Caco-2 (cell line): ENCODE measurements at regions not wholly inside any gene's neighbourhood (a gene's known extent, or its start where the extent isn't known, plus 50 kb on each side); places are given as distances from the start of the nearest gene placed in this dataset.

Experiments
- BruUV-seq: library from RNA; stranded (reverse); fragments of 400-500 nt; replicated peaks from 2 replicates; lab custom pipeline; 2021; lab: Mats Ljungman, UMichigan
- CTCF ChIA-PET: fragments of 300-600 bp; sonication (Branson Sonifier 250); formaldehyde crosslinking; loops from one replicate; lab custom pipeline; 2022; ENCODE audit warnings: antibody characterized with exemption; lab: Charles Lee
- POLR2A ChIA-PET: fragments of 300-600 bp; sonication (Branson Sonifier 250); formaldehyde crosslinking; loops from one replicate; lab custom pipeline; 2022; ENCODE audit warnings: antibody characterized with exemption; lab: Charles Lee
- DNase-seq, 2 experiments: peaks; one replicate each; pipeline versions ENCODE4 v3.0.0 to v3.0.0-alpha.2; 2020 to 2022
- H3K27me3 ChIP-seq: replicated peaks from 2 replicates; pipeline ENCODE4 v1.6.0; 2011; ENCODE audit warnings: low read length; ENCODE audit not compliant: control insufficient read depth, insufficient read depth
- H3K36me3 ChIP-seq: 2 replicates; pipeline ENCODE4 v1.5.1; 2011; ENCODE audit warnings: low read length; ENCODE audit not compliant: control insufficient read depth, insufficient read depth
- H3K4me1 ChIP-seq: fragments of 250-450 bp; sonication (Bioruptor Pico); 2 replicates; pipeline ENCODE4 v1.5.1; 2020; ENCODE audit warnings: mild to moderate bottlenecking
- H3K4me3 ChIP-seq: 2 replicates; pipeline ENCODE4 v1.5.1; 2011; ENCODE audit warnings: low read depth, mild to moderate bottlenecking, control low read depth, low read length
- H3K9me3 ChIP-seq: fragments of 250-450 bp; sonication (Bioruptor Pico); 2 replicates; pipeline ENCODE4 v1.5.1; 2020; ENCODE audit warnings: mild to moderate bottlenecking, moderate library complexity
- H3K27ac Mint-ChIP-seq: one replicate; pipeline ENCODE4 v1.8.0; 2022; ENCODE audit warnings: mixed read lengths; ENCODE audit not compliant: unreplicated experiment
- H3K27me3 Mint-ChIP-seq: one replicate; pipeline ENCODE4 v1.8.0; 2022; ENCODE audit warnings: mixed read lengths; ENCODE audit not compliant: insufficient read depth, unreplicated experiment
- H3K36me3 Mint-ChIP-seq: one replicate; pipeline ENCODE4 v1.8.0; 2022; ENCODE audit warnings: mild to moderate bottlenecking, mixed read lengths; ENCODE audit not compliant: insufficient read depth, unreplicated experiment
- H3K4me1 Mint-ChIP-seq: one replicate; pipeline ENCODE4 v1.8.0; 2022; ENCODE audit warnings: low read depth, mixed read lengths; ENCODE audit not compliant: unreplicated experiment
- H3K4me3 Mint-ChIP-seq: one replicate; pipeline ENCODE4 v1.8.0; 2022; ENCODE audit warnings: mild to moderate bottlenecking, moderate library complexity, mixed read lengths; ENCODE audit not compliant: unreplicated experiment
- H3K9me3 Mint-ChIP-seq: one replicate; pipeline ENCODE4 v1.8.0; 2022; ENCODE audit warnings: mixed read lengths; ENCODE audit not compliant: unreplicated experiment
- CTCF ChIP-seq, 2 experiments: fragments of 200-600 bp in 1 of 2; IDR thresholded peaks; 1 replicate in 1 of 2; 2 replicates in 1 of 2; pipeline versions ENCODE4 v1.5.1 to v1.8.0; 2011 to 2022; ENCODE audit warnings: antibody characterized with exemption in 1 of 2, control low read depth in 1 of 2, inconsistent platforms in 1 of 2, low read depth in 1 of 2, low read length in 1 of 2, mild to moderate bottlenecking in 1 of 2, moderate library complexity in 1 of 2; ENCODE audit not compliant: insufficient read depth in 1 of 2, severe bottlenecking in 1 of 2, unreplicated experiment in 1 of 2
- intact Hi-C: fragments of 100-400 bp; cut with micrococcal nuclease; formaldehyde crosslinking; loops from one replicate; pipeline ENCODE4 v1.10.0; 2022; ENCODE audit not compliant: unreplicated experiment

GRCh38 chr12:105992849-105993740 is 145.7 kb downstream of the NUAK1 start:
- Histone ChIP-seq H3K27me3 (no peaks in the 10 kb centered on the region), H3K9me3 (no peaks in the 10 kb centered on the region), H3K4me1 (no peaks in the 10 kb centered on the region), H3K36me3 (no peaks in the 10 kb centered on the region), H3K4me3 (no peak overlapping the region)
- no TSS peak for BruUV-seq
- H3K4me1 Mint-ChIP-seq = no peaks in the 10 kb centered on the region
- ChIA-PET CTCF (no interaction called here), POLR2A (no interaction called here)
- DNase-seq = no peak
- H3K27me3 Mint-ChIP-seq = no peaks in the 10 kb centered on the region
- H3K36me3 Mint-ChIP-seq = no peaks in the 10 kb centered on the region
- no peak overlapping the region for H3K27ac Mint-ChIP-seq
- no peaks in the 10 kb centered on the region for H3K9me3 Mint-ChIP-seq
- no peak for TF ChIP-seq CTCF (IDR thresholded peaks at IDR 0.05; ENCODE audit: insufficient read depth in 1 of 2, low read depth in 1 of 2, low read length in 1 of 2, severe bottlenecking in 1 of 2, unreplicated experiment in 1 of 2)
- H3K4me3 Mint-ChIP-seq = no peak overlapping the region
- intact Hi-C loops = no loop called here

- Mint-ChIP-seq H3K27me3 (no peaks in the 10 kb centered on the region), H3K9me3 (no peaks in the 10 kb centered on the region), H3K4me3 (no peak overlapping the region), H3K4me1 (no peaks in the 10 kb centered on the region), H3K36me3 (no peaks in the 10 kb centered on the region), H3K27ac (no peak overlapping the region)
- ChIA-PET POLR2A (no interaction called here), CTCF (no interaction called here)
- no peaks in the 10 kb centered on the region for H3K27me3 ChIP-seq
- H3K4me3 ChIP-seq = no peak overlapping the region
- TF ChIP-seq CTCF (IDR thresholded peaks at IDR 0.05; ENCODE audit: insufficient read depth in 1 of 2, low read depth in 1 of 2, low read length in 1 of 2, severe bottlenecking in 1 of 2, unreplicated experiment in 1 of 2) = no peak
- H3K4me1 ChIP-seq = no peaks in the 10 kb centered on the region
- DNase-seq = no peak
- BruUV-seq = no TSS peak
- peaks cover 6% of the 10 kb centered on the region; the same call in 1 of the 2 replicates for H3K9me3 ChIP-seq
- intact Hi-C loops = no loop called here
- H3K36me3 ChIP-seq = no peaks in the 10 kb centered on the region
Observed at GRCh38 chr12:105993766-105994555, 144.8 kb downstream of the NUAK1 start.

- no peaks in the 10 kb centered on the region for H3K27me3 Mint-ChIP-seq
- CTCF ChIA-PET = no interaction called here
- POLR2A ChIA-PET = no interaction called here
- DNase-seq = no peak
- BruUV-seq = no TSS peak
- no peaks in the 10 kb centered on the region for H3K9me3 Mint-ChIP-seq
- intact Hi-C loops = no loop called here
- H3K27ac Mint-ChIP-seq = no peak overlapping the region
- no peak overlapping the region for H3K4me3 ChIP-seq
- H3K36me3 Mint-ChIP-seq = no peaks in the 10 kb centered on the region
- no peaks in the 10 kb centered on the region for H3K36me3 ChIP-seq
- peaks cover 13% of the 10 kb centered on the region for H3K4me1 ChIP-seq
- no peak for TF ChIP-seq CTCF (IDR thresholded peaks at IDR 0.05; ENCODE audit: insufficient read depth in 1 of 2, low read depth in 1 of 2, low read length in 1 of 2, severe bottlenecking in 1 of 2, unreplicated experiment in 1 of 2)
- no peaks in the 10 kb centered on the region for H3K4me1 Mint-ChIP-seq
- H3K27me3 ChIP-seq = no peaks in the 10 kb centered on the region
- no peak overlapping the region for H3K4me3 Mint-ChIP-seq
- peaks cover 6% of the 10 kb centered on the region; the same call in 1 of the 2 replicates for H3K9me3 ChIP-seq
Observed at GRCh38 chr12:105995961-105996431, 142.8 kb downstream of the NUAK1 start.
